ENCODE measurements at regions not wholly inside any gene's neighbourhood (a gene's known extent, or its start where the extent isn't known, plus 50 kb on each side); places are given as distances from the start of the nearest gene placed in this dataset.

DNA sequence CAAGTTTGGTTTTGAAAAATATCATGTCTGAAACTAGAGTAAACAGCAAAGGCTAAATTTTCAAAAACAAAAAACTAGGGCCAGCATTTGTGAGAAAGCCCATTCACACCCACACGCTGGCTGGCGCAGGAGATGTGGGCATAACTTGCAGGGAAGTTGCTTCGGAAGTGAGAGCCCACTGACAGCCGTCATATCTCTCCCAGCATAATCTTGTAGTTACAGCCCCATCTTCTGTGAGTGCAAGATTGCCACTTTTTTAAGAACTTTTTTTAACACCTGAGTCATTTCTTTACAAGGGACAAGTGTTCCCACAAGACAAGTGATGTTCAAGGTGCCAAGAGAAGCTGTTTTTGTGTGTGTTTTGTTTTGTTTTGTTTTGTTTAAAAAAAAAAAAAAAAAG is 212.5 kb upstream of the CNR1 start:
- peaks cover 0 to 63% (median 42%) of the 10 kb centered on the region in 4 donors for H3K4me1 ChIP-seq
- no peak overlapping the region for H3K4me3 ChIP-seq
- no peaks in the 10 kb centered on the region for H3K27me3 ChIP-seq
- intact Hi-C loops (cut with DNase I; ENCODE audit: low total_unique reads): no loop called here
- no peak for DNase-seq
- peak overlapping the region; percentile 76 to 82 for H3K27ac ChIP-seq
- no peaks in the 10 kb centered on the region for H3K36me3 ChIP-seq
- TF ChIP-seq, protein P1, sequence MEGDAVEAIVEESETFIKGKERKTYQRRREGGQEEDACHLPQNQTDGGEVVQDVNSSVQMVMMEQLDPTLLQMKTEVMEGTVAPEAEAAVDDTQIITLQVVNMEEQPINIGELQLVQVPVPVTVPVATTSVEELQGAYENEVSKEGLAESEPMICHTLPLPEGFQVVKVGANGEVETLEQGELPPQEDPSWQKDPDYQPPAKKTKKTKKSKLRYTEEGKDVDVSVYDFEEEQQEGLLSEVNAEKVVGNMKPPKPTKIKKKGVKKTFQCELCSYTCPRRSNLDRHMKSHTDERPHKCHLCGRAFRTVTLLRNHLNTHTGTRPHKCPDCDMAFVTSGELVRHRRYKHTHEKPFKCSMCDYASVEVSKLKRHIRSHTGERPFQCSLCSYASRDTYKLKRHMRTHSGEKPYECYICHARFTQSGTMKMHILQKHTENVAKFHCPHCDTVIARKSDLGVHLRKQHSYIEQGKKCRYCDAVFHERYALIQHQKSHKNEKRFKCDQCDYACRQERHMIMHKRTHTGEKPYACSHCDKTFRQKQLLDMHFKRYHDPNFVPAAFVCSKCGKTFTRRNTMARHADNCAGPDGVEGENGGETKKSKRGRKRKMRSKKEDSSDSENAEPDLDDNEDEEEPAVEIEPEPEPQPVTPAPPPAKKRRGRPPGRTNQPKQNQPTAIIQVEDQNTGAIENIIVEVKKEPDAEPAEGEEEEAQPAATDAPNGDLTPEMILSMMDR (IDR thresholded peaks at IDR 0.05): no peak
- H3K9me3 ChIP-seq: no peaks in the 10 kb centered on the region

DNA sequence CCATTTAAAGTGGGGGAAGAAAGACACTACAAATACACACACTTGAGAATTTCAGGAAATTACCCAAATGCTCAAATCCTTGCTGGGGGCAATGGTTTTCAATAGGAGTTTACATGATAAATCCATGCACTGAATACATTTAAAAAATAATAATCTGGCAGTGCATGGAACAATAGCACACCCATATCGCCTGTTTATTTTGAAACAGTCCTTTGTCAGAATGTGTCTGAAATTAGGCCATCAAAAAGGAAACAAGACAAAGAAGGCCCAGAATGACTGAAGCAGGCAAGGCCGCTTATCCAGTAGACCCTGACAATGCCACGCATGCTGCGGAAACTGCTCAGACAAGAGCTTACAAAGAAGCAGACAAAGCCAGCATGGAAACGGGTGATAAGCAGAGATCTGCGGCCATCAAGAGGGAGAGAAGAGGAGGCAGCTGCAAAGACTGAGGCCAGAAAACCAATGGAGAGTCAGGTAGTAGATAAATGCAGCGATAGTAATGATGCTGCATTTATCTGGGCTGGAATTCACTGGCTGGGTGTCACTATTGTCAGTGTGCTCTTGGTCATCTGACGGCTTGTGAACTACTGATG is 211.9 kb upstream of the CNR1 start:
- Histone ChIP-seq H3K27me3 (no peaks in the 10 kb centered on the region), H3K4me1 (peaks cover 0 to 63% (median 42%) of the 10 kb centered on the region in 4 donors), H3K4me3 (no peak overlapping the region), H3K27ac (peak overlapping the region; percentile 76 to 82), H3K36me3 (no peaks in the 10 kb centered on the region), H3K9me3 (no peaks in the 10 kb centered on the region)
- no peak for DNase-seq
- intact Hi-C loops (cut with DNase I; ENCODE audit: low total_unique reads): no loop called here
- TF ChIP-seq, protein P1 (IDR thresholded peaks at IDR 0.05): no peak

DNA sequence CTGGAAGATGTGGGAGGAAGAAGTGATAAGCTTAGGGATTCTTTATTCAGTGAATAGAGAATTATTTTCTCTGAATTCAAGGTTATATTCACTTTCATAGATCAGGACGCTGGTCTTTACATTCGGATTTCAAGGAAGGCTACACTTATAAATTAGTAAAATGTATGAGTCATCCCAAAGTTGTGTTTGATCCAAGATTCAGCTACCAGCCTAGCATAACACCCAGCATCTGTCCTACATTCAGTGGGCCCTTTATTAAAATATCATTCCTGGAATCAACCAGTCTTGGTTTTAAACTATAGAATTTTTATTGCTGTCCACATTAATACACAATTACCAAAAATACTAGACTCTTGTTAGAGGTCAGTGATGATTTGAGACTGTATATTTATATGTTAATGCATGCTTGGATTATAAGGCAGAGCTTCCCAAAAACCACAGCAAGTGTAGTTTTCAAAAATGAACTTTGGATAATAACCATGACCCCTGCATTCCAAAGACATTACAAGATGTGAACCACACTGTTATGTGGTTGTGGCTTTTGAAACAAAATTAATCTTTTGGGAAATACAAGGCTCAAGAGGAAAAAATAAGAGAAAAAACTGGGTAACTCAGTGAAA is 210.7 kb upstream of the CNR1 start:
- no peak overlapping the region for H3K4me3 ChIP-seq
- H3K27me3 ChIP-seq: no peaks in the 10 kb centered on the region
- peaks cover 0 to 63% (median 42%) of the 10 kb centered on the region in 4 donors for H3K4me1 ChIP-seq
- H3K36me3 ChIP-seq: no peaks in the 10 kb centered on the region
- intact Hi-C loops (cut with DNase I; ENCODE audit: low total_unique reads): no loop called here
- no peaks in the 10 kb centered on the region for H3K9me3 ChIP-seq
- H3K27ac ChIP-seq: peak overlapping the region; percentile 76 to 82
- no peak for DNase-seq
- TF ChIP-seq, protein P1 (IDR thresholded peaks at IDR 0.05): no peak

DNA sequence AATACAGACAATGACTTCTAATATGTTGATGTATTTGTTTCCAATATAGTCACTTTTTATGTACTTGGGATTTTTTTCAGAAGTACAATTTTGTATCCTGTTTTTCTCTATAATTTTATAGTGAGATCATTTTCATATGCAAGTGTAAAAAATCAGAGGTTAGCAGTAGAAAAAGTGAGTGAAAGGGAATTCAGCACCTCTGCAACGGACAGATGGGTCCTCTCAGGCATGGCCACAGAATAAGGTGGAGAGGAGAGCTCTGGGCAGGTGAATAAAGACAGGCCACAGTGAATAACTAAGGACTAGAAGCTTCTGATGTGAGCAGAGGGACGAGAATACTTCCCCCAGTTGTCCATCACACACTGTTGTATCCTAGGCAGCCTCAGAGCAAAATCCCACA is 210.1 kb upstream of the CNR1 start:
- no peak for DNase-seq
- H3K9me3 ChIP-seq: no peaks in the 10 kb centered on the region
- TF ChIP-seq, protein P1 (IDR thresholded peaks at IDR 0.05): no peak
- H3K4me1 ChIP-seq: peaks cover 0 to 61% (median 40%) of the 10 kb centered on the region in 4 donors
- no peak overlapping the region for H3K4me3 ChIP-seq
- no peaks in the 10 kb centered on the region for H3K27me3 ChIP-seq
- intact Hi-C loops (cut with DNase I; ENCODE audit: low total_unique reads): no loop called here
- H3K27ac ChIP-seq: peak overlapping the region; percentile 76 to 82
- H3K36me3 ChIP-seq: no peaks in the 10 kb centered on the region

DNA sequence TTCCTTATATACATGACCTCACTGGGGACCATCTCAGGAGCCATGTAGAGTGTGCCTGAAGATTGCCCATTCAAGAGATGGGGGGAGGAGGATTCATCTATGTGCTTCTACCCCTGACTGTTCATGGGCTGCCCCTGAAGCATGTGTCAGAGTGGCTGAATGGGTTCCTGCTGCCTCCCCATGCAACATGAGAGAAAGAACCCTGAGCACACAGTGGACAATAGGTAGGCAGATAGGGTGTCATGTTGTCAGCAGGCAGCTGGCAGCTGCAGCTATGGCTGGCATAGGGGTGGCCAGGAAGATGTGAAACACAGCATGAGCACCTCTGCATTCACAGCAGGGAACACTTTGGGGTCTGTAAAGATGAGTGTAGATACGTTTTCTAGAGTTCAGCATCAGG is 208.4 kb upstream of the CNR1 start:
- no peak overlapping the region for H3K4me3 ChIP-seq
- no peak for DNase-seq
- peaks cover 0 to 58% (median 28%) of the 10 kb centered on the region in 4 donors for H3K4me1 ChIP-seq
- no peaks in the 10 kb centered on the region for H3K9me3 ChIP-seq
- no peaks in the 10 kb centered on the region for H3K27me3 ChIP-seq
- H3K27ac ChIP-seq: peak overlapping the region; percentile 76 to 82
- H3K36me3 ChIP-seq: no peaks in the 10 kb centered on the region
- TF ChIP-seq, protein P1 (IDR thresholded peaks at IDR 0.05): no peak
- intact Hi-C loops (cut with DNase I; ENCODE audit: low total_unique reads): no loop called here
